H1 (cell line): ENCODE measurements at regions not wholly inside any gene's neighbourhood (a gene's known extent, or its start where the extent isn't known, plus 50 kb on each side); places are given as distances from the start of the nearest gene placed in this dataset.

Source experiments
- CTCF ChIA-PET: fragments of 300-600 bp; sonication (Branson Sonifier 250); formaldehyde crosslinking; loops from one replicate; lab custom pipeline; 2021; ENCODE audit not compliant: partially characterized antibody; lab: Charles Lee
- POLR2A ChIA-PET: fragments of 300-600 bp; sonication (Branson Sonifier 250); formaldehyde crosslinking; loops from one replicate; lab custom pipeline; 2021; ENCODE audit warnings: inconsistent platforms; ENCODE audit not compliant: partially characterized antibody; lab: Charles Lee
- DNase-seq, 2 experiments: peaks; one replicate each; pipeline versions ENCODE4 v3.0.0 to v3.0.0-alpha.2; 2010 to 2022; ENCODE audit warnings: low spot score in 2 of 2, low read depth in 1 of 2, mixed read lengths in 1 of 2
- FAIRE-seq: peaks from 2 replicates; lab custom pipeline; 2011; peaks lifted over from hg19 to GRCh38; lab: Jason Lieb, UNC
- H2AFZ ChIP-seq: 2 replicates; pipeline ENCODE4 v1.8.1; 2012; ENCODE audit warnings: low read length, inconsistent platforms
- H2AK5ac ChIP-seq: 2 replicates; pipeline ENCODE4 v1.6.1; 2013; ENCODE audit warnings: low read depth, low read length
- H2BK120ac ChIP-seq: replicated peaks from 2 replicates; pipeline ENCODE3; 2013; ENCODE audit warnings: low read depth, low read length, inconsistent platforms
- H2BK12ac ChIP-seq: 2 replicates; pipeline ENCODE4 v1.6.1; 2013; ENCODE audit warnings: low read depth, low read length
- H2BK15ac ChIP-seq: 2 replicates; pipeline ENCODE4 v1.6.1; 2013; ENCODE audit warnings: low read length
- H2BK20ac ChIP-seq: 2 replicates; pipeline ENCODE4 v1.6.1; 2013; ENCODE audit warnings: low read length
- H2BK5ac ChIP-seq: 2 replicates; pipeline ENCODE4 v1.6.1; 2013; ENCODE audit warnings: low read depth, low read length
- H3K14ac ChIP-seq: 2 replicates; pipeline ENCODE4 v1.6.1; 2013; ENCODE audit warnings: inconsistent platforms; ENCODE audit not compliant: insufficient read length
- H3K18ac ChIP-seq: 2 replicates; pipeline ENCODE4 v1.6.1; 2013; ENCODE audit warnings: low read length; ENCODE audit errors: extremely low read depth
- H3K23ac ChIP-seq: 2 replicates; pipeline ENCODE4 v1.6.1; 2013; ENCODE audit warnings: inconsistent platforms; ENCODE audit not compliant: insufficient read length
- H3K23me2 ChIP-seq: 2 replicates; pipeline ENCODE4 v1.6.1; 2013; ENCODE audit warnings: low read depth, low read length
- H3K27ac ChIP-seq: 2 replicates; pipeline ENCODE4 v1.6.1; 2011; ENCODE audit warnings: low read depth, low read length, inconsistent platforms
- H3K27me3 ChIP-seq, 4 experiments: replicated peaks in 1 of 4; 1 replicate in 1 of 4; 2 replicates in 3 of 4; pipeline versions ENCODE4 v1.6.1 to v1.8.1; 2011 to 2013; ENCODE audit warnings: low read length in 3 of 4, mild to moderate bottlenecking in 3 of 4, inconsistent platforms in 2 of 4, mixed read lengths in 2 of 4, moderate library complexity in 1 of 4; ENCODE audit not compliant: control insufficient read depth in 3 of 4, insufficient read depth in 3 of 4; ENCODE audit errors: extremely low read depth in 1 of 4
- H3K36me3 ChIP-seq, 4 experiments: 2 replicates each; pipeline versions ENCODE4 v1.6.1 to v1.8.1; 2011 to 2013; ENCODE audit warnings: mild to moderate bottlenecking in 4 of 4, low read length in 3 of 4, moderate library complexity in 2 of 4, control low read depth in 1 of 4, inconsistent platforms in 1 of 4; ENCODE audit not compliant: insufficient read depth in 4 of 4, control insufficient read depth in 2 of 4
- H3K4ac ChIP-seq: replicated peaks from 2 replicates; pipeline ENCODE3; 2013; ENCODE audit warnings: low read length, low read depth, mixed read lengths, inconsistent platforms; ENCODE audit not compliant: insufficient read length
- H3K4me1 ChIP-seq, 4 experiments: replicated peaks in 1 of 4; 1 replicate in 1 of 4; 2 replicates in 3 of 4; pipeline versions ENCODE4 v1.6.1 to v1.8.1; 2011 to 2013; ENCODE audit warnings: low read length in 3 of 4, inconsistent platforms in 2 of 4, mixed read lengths in 1 of 4; ENCODE audit not compliant: insufficient read depth in 4 of 4, control insufficient read depth in 3 of 4
- H3K4me2 ChIP-seq, 2 experiments: 2 replicates each; pipeline versions ENCODE4 v1.6.1 to v1.8.1; 2011 to 2013; ENCODE audit warnings: low read depth in 2 of 2, low read length in 2 of 2, control low read depth in 1 of 2, inconsistent platforms in 1 of 2, mild to moderate bottlenecking in 1 of 2; ENCODE audit not compliant: insufficient read depth in 1 of 2
- H3K4me3 ChIP-seq, 4 experiments: fragments of 200-600, 300-600 bp in 1 of 4; sonication (generic), shearing (Covaris generic), sonication (Bioruptor Twin) in 1 of 4; 2 replicates each; pipeline versions ENCODE4 v1.5.1 to v1.8.1; 2011 to 2016; ENCODE audit warnings: low read length in 4 of 4, low read depth in 3 of 4, control low read depth in 2 of 4, inconsistent platforms in 2 of 4, mild to moderate bottlenecking in 2 of 4, mixed read lengths in 1 of 4, moderate library complexity in 1 of 4; ENCODE audit not compliant: insufficient read depth in 2 of 4; ENCODE audit errors: extremely low read depth in 1 of 4
- H3K56ac ChIP-seq: replicated peaks from 2 replicates; pipeline ENCODE3; 2013; ENCODE audit warnings: low read depth, mild to moderate bottlenecking, mixed read lengths, low read length, inconsistent platforms; ENCODE audit not compliant: insufficient read length
- H3K79me1 ChIP-seq: 2 replicates; pipeline ENCODE4 v1.6.1; 2013; ENCODE audit warnings: low read depth, low read length, control low read depth
- H3K79me2 ChIP-seq, 2 experiments: 2 replicates each; pipeline versions ENCODE4 v1.6.1 to v1.8.1; 2012 to 2013; ENCODE audit warnings: low read length in 2 of 2, mild to moderate bottlenecking in 2 of 2, inconsistent platforms in 1 of 2; ENCODE audit not compliant: insufficient read depth in 2 of 2, control insufficient read depth in 1 of 2
- H3K9ac ChIP-seq, 4 experiments: replicated peaks in 1 of 4; 1 replicate in 1 of 4; 2 replicates in 3 of 4; pipeline versions ENCODE4 v1.6.1 to v1.8.1; 2011 to 2013; ENCODE audit warnings: low read depth in 3 of 4, low read length in 3 of 4, control low read depth in 2 of 4, mild to moderate bottlenecking in 2 of 4, moderate library complexity in 2 of 4, inconsistent platforms in 1 of 4; ENCODE audit errors: extremely low read depth in 1 of 4
- H3K9me3 ChIP-seq, 2 experiments: 2 replicates each; pipeline versions ENCODE4 v1.6.1 to v1.8.1; 2012 to 2013; ENCODE audit warnings: mild to moderate bottlenecking in 2 of 2, moderate library complexity in 2 of 2, control low read depth in 1 of 2, inconsistent platforms in 1 of 2, low read depth in 1 of 2, low read length in 1 of 2, mixed read lengths in 1 of 2; ENCODE audit not compliant: insufficient read depth in 2 of 2
- H4K20me1 ChIP-seq, 2 experiments: replicated peaks in 1 of 2; 2 replicates each; pipeline versions ENCODE3 to v1.8.1; 2011 to 2013; ENCODE audit warnings: inconsistent platforms in 2 of 2, low read length in 2 of 2, mild to moderate bottlenecking in 1 of 2; ENCODE audit not compliant: insufficient read depth in 2 of 2, control insufficient read depth in 1 of 2
- H4K5ac ChIP-seq: 2 replicates; pipeline ENCODE4 v1.6.1; 2013; ENCODE audit warnings: low read length, low read depth, mixed read lengths, inconsistent platforms; ENCODE audit not compliant: insufficient read length
- H4K8ac ChIP-seq: 2 replicates; pipeline ENCODE4 v1.8.0; 2013; ENCODE audit warnings: mild to moderate bottlenecking, moderate library complexity, low read length, inconsistent platforms; ENCODE audit not compliant: insufficient read depth; ENCODE audit errors: extremely low read depth
- H4K91ac ChIP-seq: replicated peaks from 2 replicates; pipeline ENCODE3; 2013; ENCODE audit warnings: low read length, mixed read lengths, inconsistent platforms; ENCODE audit not compliant: insufficient read length
- CHD1 ChIP-seq: IDR thresholded peaks from 2 replicates; pipeline ENCODE4 v1.6.1; 2012; ENCODE audit warnings: low read depth, low read length, improper control_type of control experiment
- CREB1 ChIP-seq: IDR thresholded peaks from 2 replicates; pipeline ENCODE4 v1.6.1; 2012; ENCODE audit warnings: inconsistent platforms
- EP300 ChIP-seq, 2 experiments: IDR thresholded peaks; 1 replicate in 1 of 2; 2 replicates in 1 of 2; pipeline ENCODE4 v1.6.1; 2011 to 2012; ENCODE audit warnings: low read depth in 2 of 2, low read length in 2 of 2, mild to moderate bottlenecking in 2 of 2, borderline replicate concordance in 1 of 2, inconsistent platforms in 1 of 2, moderate library complexity in 1 of 2
- FOSL1 ChIP-seq: IDR thresholded peaks from 2 replicates; pipeline ENCODE4 v1.6.1; 2011; ENCODE audit warnings: mild to moderate bottlenecking, low read depth, low read length, moderate library complexity; ENCODE audit not compliant: insufficient read depth
- HDAC6 ChIP-seq: IDR thresholded peaks from one replicate; pipeline ENCODE4 v1.7.1; 2012; ENCODE audit warnings: low read depth, mild to moderate bottlenecking, inconsistent platforms, low read length, moderate library complexity
- KDM4A ChIP-seq: IDR thresholded peaks from one replicate; pipeline ENCODE4 v1.7.1; 2012; ENCODE audit warnings: low read depth, mild to moderate bottlenecking, moderate library complexity, low read length, inconsistent platforms; ENCODE audit not compliant: severe bottlenecking
- KDM5A ChIP-seq: fragments of 200-600 bp; IDR thresholded peaks from 2 replicates; pipeline ENCODE4 v1.7.1; 2012; ENCODE audit warnings: mild to moderate bottlenecking, low read length, inconsistent platforms, mixed read lengths
- RAD21 ChIP-seq, 2 experiments: IDR thresholded peaks in 1 of 2; conservative IDR thresholded peaks in 1 of 2; 2 replicates each; pipeline ENCODE4 v1.6.1; 2011; ENCODE audit warnings: low read depth in 2 of 2, low read length in 2 of 2, improper control_type of control experiment in 1 of 2, inconsistent platforms in 1 of 2, mild to moderate bottlenecking in 1 of 2, moderate library complexity in 1 of 2
- SUZ12 ChIP-seq: fragments of 200-600 bp; sonication (generic); IDR thresholded peaks from 2 replicates; pipeline ENCODE4 v1.6.1; 2012; ENCODE audit warnings: mild to moderate bottlenecking, inconsistent platforms, low read length, moderate library complexity, mixed read lengths
- WGBS, 2 experiments: shearing (Covaris generic) in 1 of 2; methylation state at CpG; one replicate each; pipeline versions ENCODE4 v1.1.6 to v1.1.7; 2013 to 2015; ENCODE audit warnings: low lambda C conversion rate in 2 of 2, mixed read lengths in 2 of 2, inconsistent platforms in 1 of 2, low coverage in 1 of 2, missing lambda C conversion rate in 1 of 2; ENCODE audit not compliant: insufficient replicate concordance in 2 of 2, insufficient coverage in 1 of 2, insufficient read length in 1 of 2; ENCODE audit errors: extremely low coverage in 1 of 2, missing lambda C conversion rate in 1 of 2; 5-methylcytosine and 5-hydroxymethylcytosine counted together

- no peak overlapping the region for H4K5ac ChIP-seq
- H2BK20ac ChIP-seq, result no peak overlapping the region
- no peak overlapping the region for H3K56ac ChIP-seq
- no peak overlapping the region for H3K4me2 ChIP-seq
- H3K27ac ChIP-seq, result no peak overlapping the region
- no peak overlapping the region for H3K18ac ChIP-seq
- no peaks in the 10 kb centered on the region for H3K27me3 ChIP-seq
- no peaks in the 10 kb centered on the region for H4K20me1 ChIP-seq
- no peak overlapping the region for H3K14ac ChIP-seq
- FAIRE-seq (no peak), DNase-seq (no peak)
- 90% methylated on average over 2 of the region's 2 CpGs; no CpG with 5 or more reads in 1 of the 2 experiments for WGBS, 2 experiments
- ChIA-PET CTCF (interaction anchor here (0.9 to 8.2 kb wide), 11 partner anchors 12 to 425 kb away, joined by 3 to 80 read pairs (median 4); no protein-coding TSS in a partner anchor), POLR2A (no interaction called here)
- H3K4me1 ChIP-seq, result no peaks in the 10 kb centered on the region
- H2BK15ac ChIP-seq, result no peak overlapping the region
- H2BK5ac ChIP-seq, result no peak overlapping the region
- no peaks in the 10 kb centered on the region for H3K79me1 ChIP-seq
- H3K4me3 ChIP-seq, result no peak overlapping the region
- H2BK120ac ChIP-seq, result no peak overlapping the region
- H4K8ac ChIP-seq, result no peak overlapping the region; the same call in 1 of the 2 replicates
- H3K23me2 ChIP-seq, result no peaks in the 10 kb centered on the region
- H3K9me3 ChIP-seq, result peaks cover 2 to 3% of the 10 kb centered on the region in 2 experiments; a peak in 1 of 4 replicates
- H3K79me2 ChIP-seq, result no peaks in the 10 kb centered on the region
- no peak overlapping the region for H2BK12ac ChIP-seq
- no peak overlapping the region for H3K4ac ChIP-seq
- H3K36me3 ChIP-seq, result no peaks in the 10 kb centered on the region
- no peak overlapping the region for H2AFZ ChIP-seq
- no peak overlapping the region for H2AK5ac ChIP-seq
- no peak overlapping the region for H4K91ac ChIP-seq
- no peak overlapping the region for H3K23ac ChIP-seq
- TF ChIP-seq HDAC6 (no peak), KDM4A (no peak), SUZ12 (no peak), CHD1 (no peak), KDM5A (no peak), FOSL1 (no peak), EP300 (IDR thresholded peaks at IDR 0.05; ENCODE audit: borderline replicate concordance in 1 of 2, low read depth in 2 of 2, low read length in 2 of 2) (no peak), CREB1 (no peak), RAD21 (IDR thresholded peaks at IDR 0.05 in 1 of 2, conservative IDR thresholded peaks at IDR 0.05 in 1 of 2; ENCODE audit: low read depth in 2 of 2, low read length in 2 of 2) (no peak)
- no peak overlapping the region for H3K9ac ChIP-seq
These were observed 70.1 kb downstream of the CCNG2 start for GRCh38 chr4:77226939-77227705.
